Calu3 (cell line): ENCODE measurements at regions not wholly inside any gene's neighbourhood (a gene's known extent, or its start where the extent isn't known, plus 50 kb on each side); places are given as distances from the start of the nearest gene placed in this dataset.

Experiments
- BruUV-seq: library from RNA; stranded (reverse); fragments of 400-500 nt; replicated peaks from 2 replicates; lab custom pipeline; 2021; lab: Mats Ljungman, UMichigan
- CTCF ChIA-PET: fragments of 300-600 bp; sonication (Branson Sonifier 250); formaldehyde crosslinking; loops from one replicate; lab custom pipeline; 2022; ENCODE audit warnings: antibody characterized with exemption; lab: Charles Lee
- DNase-seq: peaks from one replicate; pipeline ENCODE4 v3.0.0; 2022
- H3K27ac Mint-ChIP-seq: one replicate; pipeline ENCODE4 v1.8.0; 2022; ENCODE audit warnings: mixed read lengths; ENCODE audit not compliant: unreplicated experiment
- H3K27me3 Mint-ChIP-seq: one replicate; pipeline ENCODE4 v1.8.0; 2022; ENCODE audit warnings: mixed read lengths; ENCODE audit not compliant: unreplicated experiment
- H3K36me3 Mint-ChIP-seq: one replicate; pipeline ENCODE4 v1.8.0; 2022; ENCODE audit warnings: mild to moderate bottlenecking, moderate library complexity, mixed read lengths; ENCODE audit not compliant: insufficient read depth, unreplicated experiment
- H3K4me1 Mint-ChIP-seq: one replicate; pipeline ENCODE4 v1.8.0; 2022; ENCODE audit warnings: mild to moderate bottlenecking, low read depth, mixed read lengths; ENCODE audit not compliant: unreplicated experiment
- H3K4me3 Mint-ChIP-seq: one replicate; pipeline ENCODE4 v1.8.0; 2022; ENCODE audit warnings: mild to moderate bottlenecking, low read depth, moderate library complexity, mixed read lengths; ENCODE audit not compliant: unreplicated experiment
- H3K9me3 Mint-ChIP-seq: one replicate; pipeline ENCODE4 v1.8.0; 2022; ENCODE audit warnings: low read depth, mixed read lengths; ENCODE audit not compliant: unreplicated experiment
- intact Hi-C: fragments of 100-400 bp; cut with micrococcal nuclease; formaldehyde crosslinking; loops from one replicate; pipeline ENCODE4 v1.10.0; 2022; ENCODE audit not compliant: unreplicated experiment
- TF ChIP-seq, protein P1 (sequence below): fragments of 200-600 bp; IDR thresholded peaks from one replicate; pipeline ENCODE4 v1.8.0; 2022; ENCODE audit warnings: antibody characterized with exemption; ENCODE audit not compliant: unreplicated experiment

DNA sequence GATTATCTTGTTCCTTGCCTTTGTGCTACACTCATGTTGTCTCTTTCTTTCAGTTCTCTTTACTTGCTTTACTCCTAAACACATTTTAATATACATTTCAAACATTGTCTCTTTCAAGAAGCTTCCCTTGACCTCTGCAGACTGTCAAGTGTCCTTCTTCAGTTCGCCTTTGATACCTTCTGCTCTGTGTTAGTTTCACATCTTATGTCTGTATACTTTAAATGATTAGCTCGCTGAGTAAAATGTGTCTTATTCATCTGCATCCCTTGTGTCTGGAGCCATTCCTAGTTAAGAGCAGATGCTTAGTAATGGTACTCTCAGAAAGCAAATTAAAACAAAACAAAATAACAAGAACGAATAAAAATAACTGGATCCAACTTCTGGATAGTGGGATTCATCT lies 303.3 kb downstream of the S1PR1 start:
- H3K27ac Mint-ChIP-seq = no peak overlapping the region
- CTCF ChIA-PET = no interaction called here
- H3K27me3 Mint-ChIP-seq = no peaks in the 10 kb centered on the region
- peaks cover 5% of the 10 kb centered on the region for H3K9me3 Mint-ChIP-seq
- H3K36me3 Mint-ChIP-seq = no peaks in the 10 kb centered on the region
- TF ChIP-seq, protein P1, sequence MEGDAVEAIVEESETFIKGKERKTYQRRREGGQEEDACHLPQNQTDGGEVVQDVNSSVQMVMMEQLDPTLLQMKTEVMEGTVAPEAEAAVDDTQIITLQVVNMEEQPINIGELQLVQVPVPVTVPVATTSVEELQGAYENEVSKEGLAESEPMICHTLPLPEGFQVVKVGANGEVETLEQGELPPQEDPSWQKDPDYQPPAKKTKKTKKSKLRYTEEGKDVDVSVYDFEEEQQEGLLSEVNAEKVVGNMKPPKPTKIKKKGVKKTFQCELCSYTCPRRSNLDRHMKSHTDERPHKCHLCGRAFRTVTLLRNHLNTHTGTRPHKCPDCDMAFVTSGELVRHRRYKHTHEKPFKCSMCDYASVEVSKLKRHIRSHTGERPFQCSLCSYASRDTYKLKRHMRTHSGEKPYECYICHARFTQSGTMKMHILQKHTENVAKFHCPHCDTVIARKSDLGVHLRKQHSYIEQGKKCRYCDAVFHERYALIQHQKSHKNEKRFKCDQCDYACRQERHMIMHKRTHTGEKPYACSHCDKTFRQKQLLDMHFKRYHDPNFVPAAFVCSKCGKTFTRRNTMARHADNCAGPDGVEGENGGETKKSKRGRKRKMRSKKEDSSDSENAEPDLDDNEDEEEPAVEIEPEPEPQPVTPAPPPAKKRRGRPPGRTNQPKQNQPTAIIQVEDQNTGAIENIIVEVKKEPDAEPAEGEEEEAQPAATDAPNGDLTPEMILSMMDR = no peak
- no peaks in the 10 kb centered on the region for H3K4me1 Mint-ChIP-seq
- H3K4me3 Mint-ChIP-seq = no peak overlapping the region
- no TSS peak for BruUV-seq
- DNase-seq = no peak
- intact Hi-C loops = no loop called here

DNA sequence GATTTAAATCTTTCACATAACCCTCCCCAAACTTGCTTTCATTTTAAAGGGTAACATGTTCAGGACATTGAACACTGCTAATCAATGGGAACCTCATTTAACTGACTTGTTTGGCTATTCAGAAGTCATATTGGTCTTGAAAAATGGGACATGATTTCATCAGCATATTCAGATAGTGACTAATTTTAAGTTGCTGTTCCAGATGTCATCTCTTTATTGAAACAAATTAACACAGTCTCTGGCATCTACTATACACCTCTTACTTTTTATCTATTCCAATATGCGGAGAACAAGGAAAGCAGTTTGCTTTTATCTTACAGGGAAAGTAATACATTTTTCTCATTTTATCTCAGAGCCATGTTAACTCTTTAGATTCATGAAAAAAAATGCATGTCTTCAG lies 310.1 kb downstream of the S1PR1 start:
- CTCF ChIA-PET = no interaction called here
- H3K9me3 Mint-ChIP-seq = peaks cover 5% of the 10 kb centered on the region
- TF ChIP-seq, protein P1 = no peak
- no peak overlapping the region for H3K4me3 Mint-ChIP-seq
- H3K36me3 Mint-ChIP-seq = no peaks in the 10 kb centered on the region
- BruUV-seq = no TSS peak
- intact Hi-C loops = no loop called here
- H3K4me1 Mint-ChIP-seq = no peaks in the 10 kb centered on the region
- no peak overlapping the region for H3K27ac Mint-ChIP-seq
- no peak for DNase-seq
- H3K27me3 Mint-ChIP-seq = no peaks in the 10 kb centered on the region

DNA sequence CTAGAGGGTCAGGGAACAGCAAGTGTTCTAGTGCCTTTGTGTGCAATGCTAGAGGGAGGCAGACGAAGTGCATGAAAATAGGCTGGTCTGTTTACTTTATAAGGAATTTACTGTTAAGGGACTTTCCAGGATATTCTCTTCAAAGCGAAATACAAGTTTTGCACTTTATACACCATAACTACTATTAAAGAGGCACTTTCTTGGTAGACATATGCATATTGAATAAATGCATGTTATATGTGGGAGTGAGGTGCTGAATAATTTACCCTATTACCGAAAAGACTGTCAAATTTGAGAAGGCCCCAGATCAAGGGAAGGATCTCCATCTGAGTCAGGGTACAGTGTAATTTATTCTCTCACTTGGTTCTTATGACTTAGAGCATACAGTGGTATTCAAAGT lies 310.5 kb downstream of the S1PR1 start:
- H3K4me1 Mint-ChIP-seq = no peaks in the 10 kb centered on the region
- no peak overlapping the region for H3K27ac Mint-ChIP-seq
- peaks cover 5% of the 10 kb centered on the region for H3K9me3 Mint-ChIP-seq
- intact Hi-C loops = no loop called here
- TF ChIP-seq, protein P1 = no peak
- no peaks in the 10 kb centered on the region for H3K36me3 Mint-ChIP-seq
- no TSS peak for BruUV-seq
- no peak overlapping the region for H3K4me3 Mint-ChIP-seq
- DNase-seq = no peak
- CTCF ChIA-PET = no interaction called here
- H3K27me3 Mint-ChIP-seq = no peaks in the 10 kb centered on the region

DNA sequence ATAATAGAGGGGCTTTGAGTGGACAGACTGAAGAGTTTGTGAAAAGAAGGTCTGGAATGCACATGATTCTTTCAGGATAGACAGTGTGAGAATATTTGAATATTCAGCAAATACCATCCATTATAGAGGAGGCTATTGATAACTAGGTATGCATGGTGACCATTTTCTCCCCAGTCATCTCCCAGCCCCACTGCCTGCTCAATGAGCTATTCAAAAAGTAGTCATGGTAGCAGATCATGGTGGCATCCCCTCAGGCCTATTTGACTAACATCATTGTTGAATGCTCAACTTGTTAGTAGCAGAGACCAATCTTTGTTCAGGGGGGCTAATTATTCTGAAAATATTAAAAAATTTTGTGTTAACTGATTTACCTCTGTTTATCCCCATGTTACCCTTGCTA lies 311.6 kb downstream of the S1PR1 start:
- TF ChIP-seq, protein P1 = no peak
- Mint-ChIP-seq H3K9me3 (peaks cover under 1% of the 10 kb centered on the region), H3K27ac (no peak overlapping the region), H3K4me1 (no peaks in the 10 kb centered on the region), H3K36me3 (no peaks in the 10 kb centered on the region), H3K4me3 (no peak overlapping the region), H3K27me3 (no peaks in the 10 kb centered on the region)
- DNase-seq = no peak
- no TSS peak for BruUV-seq
- intact Hi-C loops = no loop called here
- CTCF ChIA-PET = no interaction called here
